ENCODE measurements at regions not wholly inside any gene's neighbourhood (a gene's known extent, or its start where the extent isn't known, plus 50 kb on each side); places are given as distances from the start of the nearest gene placed in this dataset.

- DNase-seq (ENCODE audit: low read depth): no peak
Observed at GRCh38 chr12:41891226-41891625, 253.4 kb downstream of the GXYLT1 start.

GRCh38 chr12:41888285-41888684 lies 256.4 kb downstream of the GXYLT1 start:
- no peak for DNase-seq (ENCODE audit: low read depth)

GRCh38 chr12:41881891-41882805 lies 262.5 kb downstream of the GXYLT1 start:
- no peak for DNase-seq (ENCODE audit: low read depth)

- DNase-seq (ENCODE audit: low read depth): no peak
Observed at GRCh38 chr12:41869432-41869831, 275.2 kb downstream of the GXYLT1 start.

- no peak for DNase-seq (ENCODE audit: low read depth)
Observed at GRCh38 chr12:41866878-41867430, 277.7 kb downstream of the GXYLT1 start.

- no peak for DNase-seq (ENCODE audit: low read depth)
Observed at GRCh38 chr12:41856228-41856627, 288.4 kb downstream of the GXYLT1 start.

GRCh38 chr12:41850046-41850445 lies 294.6 kb downstream of the GXYLT1 start:
- DNase-seq (ENCODE audit: low read depth): no peak

GRCh38 chr12:41846718-41847117 lies 298.0 kb downstream of the GXYLT1 start:
- no peak for DNase-seq (ENCODE audit: low read depth)

- no peak for DNase-seq (ENCODE audit: low read depth)
Observed at GRCh38 chr12:41836416-41836815, 308.3 kb downstream of the GXYLT1 start.

- no peak for DNase-seq (ENCODE audit: low read depth)
Observed at GRCh38 chr12:41835556-41835955, 309.1 kb downstream of the GXYLT1 start.

GRCh38 chr12:41819948-41820347 lies 324.7 kb downstream of the GXYLT1 start:
- no peak for DNase-seq (ENCODE audit: low read depth)

GRCh38 chr12:41804026-41804425 lies 340.6 kb downstream of the GXYLT1 start:
- no peak for DNase-seq (ENCODE audit: low read depth)

- no peak for DNase-seq (ENCODE audit: low read depth)
Observed at GRCh38 chr12:41802803-41803202, 341.9 kb downstream of the GXYLT1 start.

- no peak for DNase-seq (ENCODE audit: low read depth)
Observed at GRCh38 chr12:41801261-41801660, 343.4 kb downstream of the GXYLT1 start.

- DNase-seq (ENCODE audit: low read depth): no peak
Observed at GRCh38 chr12:41799671-41800070, 345.0 kb downstream of the GXYLT1 start.

- DNase-seq (ENCODE audit: low read depth): no peak
Observed at GRCh38 chr12:41795910-41796309, 348.8 kb downstream of the GXYLT1 start.

GRCh38 chr12:41795051-41795600 lies 349.5 kb downstream of the GXYLT1 start:
- peak; percentile 0 for DNase-seq (ENCODE audit: low read depth)

- DNase-seq (ENCODE audit: low read depth): no peak
Observed at GRCh38 chr12:41794336-41794735, 350.3 kb downstream of the GXYLT1 start.

GRCh38 chr12:41784957-41785356 lies 359.7 kb downstream of the GXYLT1 start:
- DNase-seq (ENCODE audit: low read depth): no peak

- DNase-seq (ENCODE audit: low read depth): no peak
Observed at GRCh38 chr12:41778934-41779333, 365.7 kb downstream of the GXYLT1 start.

- no peak for DNase-seq (ENCODE audit: low read depth)
Observed at GRCh38 chr12:41777064-41777790, 367.4 kb downstream of the GXYLT1 start.

GRCh38 chr12:41772478-41772877 lies 372.2 kb downstream of the GXYLT1 start:
- no peak for DNase-seq (ENCODE audit: low read depth)
